22Rv1 (cell line): ENCODE measurements at regions not wholly inside any gene's neighbourhood (a gene's known extent, or its start where the extent isn't known, plus 50 kb on each side); places are given as distances from the start of the nearest gene placed in this dataset.

Experiments used
- CTCF ChIP-seq: fragments of 450-650 bp; IDR thresholded peaks from 2 replicates; pipeline ENCODE4 v1.5.1; 2017; ENCODE audit warnings: mild to moderate bottlenecking
- ZFX ChIP-seq: fragments of 450-650 bp; IDR thresholded peaks from 2 replicates; pipeline ENCODE4 v1.6.1; 2017; ENCODE audit warnings: antibody characterized with exemption, borderline replicate concordance

- TF ChIP-seq CTCF, result no peak
- no peak for TF ChIP-seq ZFX
Measured at GRCh38 chr2:226679389-226680065, 120.1 kb downstream of the IRS1 start.
